Bronchial epithelial cell (primary cell): ENCODE measurements at regions not wholly inside any gene's neighbourhood (a gene's known extent, or its start where the extent isn't known, plus 50 kb on each side); places are given as distances from the start of the nearest gene placed in this dataset.

Experiments
- DNase-seq: peaks from one replicate; pipeline ENCODE4 v3.0.0-alpha.2; 2010; ENCODE audit warnings: low read depth
- FAIRE-seq: peaks from 2 replicates; lab custom pipeline; 2011; peaks lifted over from hg19 to GRCh38; lab: Jason Lieb, UNC
- H3K27me3 ChIP-seq: 2 replicates; pipeline ENCODE4 v1.5.1; 2011; ENCODE audit warnings: low read length; ENCODE audit not compliant: control insufficient read depth, insufficient read depth
- H3K36me3 ChIP-seq: 2 replicates; pipeline ENCODE4 v1.5.1; 2011; ENCODE audit warnings: low read length; ENCODE audit not compliant: control insufficient read depth, insufficient read depth
- H3K4me3 ChIP-seq: 2 replicates; pipeline ENCODE4 v1.5.1; 2011; ENCODE audit warnings: mild to moderate bottlenecking, low read depth, low read length, control low read depth
- CTCF ChIP-seq: IDR thresholded peaks from 2 replicates; pipeline ENCODE4 v1.5.1; 2011; ENCODE audit warnings: mild to moderate bottlenecking, moderate library complexity, low read length, control low read depth, inconsistent platforms; ENCODE audit not compliant: insufficient read depth, severe bottlenecking

- no peak for TF ChIP-seq CTCF
- H3K27me3 ChIP-seq: no peaks in the 10 kb centered on the region
- no peaks in the 10 kb centered on the region for H3K36me3 ChIP-seq
- H3K4me3 ChIP-seq: no peak overlapping the region
- FAIRE-seq (no peak), DNase-seq (no peak)
These were observed 129.3 kb downstream of the BUD13 start for GRCh38 chr11:116643521-116643920.

- Histone ChIP-seq H3K27me3 (no peaks in the 10 kb centered on the region), H3K4me3 (no peak overlapping the region), H3K36me3 (no peaks in the 10 kb centered on the region)
- FAIRE-seq: no peak
- no peak for DNase-seq
- TF ChIP-seq CTCF: no peak
These were observed 129.9 kb downstream of the BUD13 start for GRCh38 chr11:116642902-116643301.

- no peak for TF ChIP-seq CTCF
- no peak for DNase-seq
These were observed 130.3 kb downstream of the BUD13 start for GRCh38 chr11:116642481-116642880.

GRCh38 chr11:116641561-116642045, 131.2 kb downstream of the BUD13 start:
- DNase-seq: peak; percentile 25
- H3K27me3 ChIP-seq: no peaks in the 10 kb centered on the region

More at GRCh38 chr11:116642481-116642880, 130.3 kb downstream of the BUD13 start:
- Histone ChIP-seq H3K4me3 (no peak overlapping the region), H3K27me3 (no peaks in the 10 kb centered on the region), H3K36me3 (no peaks in the 10 kb centered on the region)
- FAIRE-seq: no peak

GRCh38 chr11:116640641-116641402, 132.0 kb downstream of the BUD13 start:
- no peak for DNase-seq
- no peak for TF ChIP-seq CTCF
- no peak for FAIRE-seq

More at GRCh38 chr11:116641561-116642045, 131.2 kb downstream of the BUD13 start:
- no peaks in the 10 kb centered on the region for H3K36me3 ChIP-seq
- peak; percentile 92 for TF ChIP-seq CTCF
- FAIRE-seq: peak; percentile 85
- no peak overlapping the region for H3K4me3 ChIP-seq

More at GRCh38 chr11:116640641-116641402, 132.0 kb downstream of the BUD13 start:
- H3K4me3 ChIP-seq: no peak overlapping the region
- no peaks in the 10 kb centered on the region for H3K36me3 ChIP-seq
- H3K27me3 ChIP-seq: no peaks in the 10 kb centered on the region
